Effector CD8-positive, alpha-beta T cell (primary cell): ENCODE measurements at regions not wholly inside any gene's neighbourhood (a gene's known extent, or its start where the extent isn't known, plus 50 kb on each side); places are given as distances from the start of the nearest gene placed in this dataset.

Experiments used
- DNase-seq: peaks from one replicate; lab custom pipeline; 2025; lab: John Stamatoyannopoulos, UW

DNA sequence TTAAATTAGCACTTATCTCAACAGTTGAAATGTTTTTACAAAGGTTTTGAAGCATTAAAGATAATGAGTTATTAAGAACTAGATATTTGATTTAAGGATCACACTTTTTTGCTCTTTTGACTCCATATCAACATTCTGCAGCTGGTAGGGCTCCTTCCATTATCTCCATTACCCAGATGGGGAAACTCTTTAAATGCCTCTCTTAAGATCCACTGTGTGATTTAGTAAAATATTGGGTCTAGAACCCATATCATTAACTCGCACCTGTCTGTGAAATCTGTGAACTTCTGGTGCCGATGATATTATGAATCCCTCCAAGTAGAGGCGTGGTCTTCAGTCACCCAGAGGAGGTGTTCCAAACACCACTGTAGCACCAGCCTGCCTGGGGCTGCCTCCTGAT, 466.2 kb downstream of the TSN start:
- DNase-seq: no peak

DNA sequence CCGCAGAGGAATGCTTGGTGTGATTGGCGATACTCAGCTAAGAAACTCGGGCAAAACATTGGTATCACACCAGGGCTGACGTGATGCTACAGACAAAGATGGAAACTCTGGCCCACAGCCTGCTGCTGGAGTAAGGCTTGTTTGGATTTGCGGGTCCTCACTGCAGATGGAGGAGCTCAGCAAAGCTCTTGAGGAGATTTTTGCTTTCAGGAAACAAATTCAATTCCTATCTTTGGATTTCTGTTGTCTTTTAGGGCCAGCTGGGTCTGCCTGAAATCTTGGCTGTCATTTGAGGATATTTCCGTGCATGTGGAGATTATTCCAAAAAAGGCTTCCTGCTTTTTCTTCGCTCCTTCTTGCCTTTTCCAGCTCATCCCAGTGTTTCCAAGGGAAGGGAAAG, 475.8 kb downstream of the TSN start:
- DNase-seq: no peak

DNA sequence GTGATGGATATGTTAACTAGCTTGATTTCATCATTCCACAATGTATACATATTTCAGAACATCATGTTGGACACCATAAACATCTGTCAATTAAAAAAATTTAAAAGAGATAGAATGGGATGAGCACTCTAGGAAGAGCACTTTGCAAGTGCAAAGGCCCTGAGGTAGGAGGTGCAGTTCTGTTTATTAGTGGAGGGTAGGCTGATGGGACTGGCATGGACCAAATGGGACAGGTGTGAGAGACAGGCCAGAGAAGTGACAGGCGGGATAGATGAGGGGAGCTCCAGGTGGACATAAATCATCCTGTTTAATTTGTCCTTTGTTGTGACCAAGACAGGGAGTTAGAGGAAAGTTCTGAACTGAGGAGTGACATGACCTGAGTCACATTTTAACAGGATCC, 477.9 kb downstream of the TSN start:
- no peak for DNase-seq

DNA sequence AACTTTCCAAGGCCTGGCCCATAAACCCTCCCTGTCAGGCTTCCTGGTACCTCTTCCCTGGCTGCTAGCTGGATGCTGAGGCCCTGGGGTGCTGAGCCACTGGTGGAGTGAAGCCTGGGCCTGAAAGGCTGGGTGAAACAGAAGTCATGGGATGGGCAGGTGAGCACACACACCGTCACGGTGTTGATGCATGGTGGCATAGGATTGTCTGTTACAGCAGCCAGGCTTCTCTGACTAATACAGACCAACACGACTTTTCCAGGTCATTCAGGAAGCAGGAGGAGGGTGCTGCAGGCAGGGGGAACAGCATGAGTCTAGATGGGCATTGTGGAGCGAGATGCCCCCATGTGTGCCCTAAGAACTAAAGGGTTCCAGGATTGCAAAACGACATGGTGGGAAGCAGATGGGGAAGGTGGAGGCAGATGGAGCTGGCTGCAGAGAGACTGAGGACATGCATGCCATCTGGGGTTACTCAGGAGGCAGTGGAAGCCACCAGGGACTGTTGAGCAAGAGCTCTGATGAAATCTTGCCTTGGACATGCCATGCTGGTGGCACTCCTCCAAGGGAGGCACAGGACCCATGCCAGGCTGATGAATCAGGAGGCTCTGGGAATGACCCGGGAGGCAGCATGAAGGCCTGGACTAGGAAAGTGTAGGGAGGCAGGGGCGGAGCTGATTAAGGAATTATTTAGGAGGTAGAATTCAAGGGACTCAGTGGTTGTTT, 480.9 kb downstream of the TSN start:
- no peak for DNase-seq

DNA sequence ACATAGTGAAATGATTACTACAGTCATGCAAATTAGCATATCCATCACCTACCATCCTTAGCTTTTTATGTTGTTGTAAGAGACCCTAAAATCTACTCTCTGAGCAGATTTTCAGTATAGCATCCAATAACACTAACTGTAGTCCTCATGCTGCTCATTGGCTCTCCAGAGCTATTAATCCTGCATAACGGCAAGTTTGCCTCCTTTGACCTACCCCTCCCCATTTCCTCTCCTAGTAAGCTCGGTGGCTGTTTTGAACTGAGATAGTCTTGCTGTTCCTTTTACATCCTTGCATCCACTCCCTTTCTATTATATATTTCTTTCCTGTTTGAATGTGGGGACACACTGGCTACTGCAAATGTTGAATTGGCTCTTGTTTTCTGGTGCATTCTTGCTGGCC, 481.5 kb downstream of the TSN start:
- no peak for DNase-seq

DNA sequence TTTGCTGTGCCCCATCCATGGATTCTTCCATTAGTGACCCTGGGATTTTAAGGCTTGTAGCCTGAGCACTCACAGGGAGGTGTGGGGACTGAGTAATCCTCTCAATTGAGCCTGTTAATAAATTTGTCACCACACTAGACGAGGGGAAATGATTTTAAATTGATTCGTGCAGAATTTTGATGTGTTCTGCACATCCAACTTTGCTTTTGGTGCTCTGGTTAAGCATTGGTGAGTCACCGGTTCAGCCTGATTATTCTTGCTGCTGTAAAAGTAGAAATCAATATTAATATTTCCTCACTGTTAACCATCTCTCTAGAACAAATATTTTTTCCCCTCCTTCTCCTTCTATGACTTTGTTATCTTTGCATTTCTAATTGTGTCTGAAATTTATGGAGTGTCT, 482.0 kb downstream of the TSN start:
- DNase-seq: no peak

DNA sequence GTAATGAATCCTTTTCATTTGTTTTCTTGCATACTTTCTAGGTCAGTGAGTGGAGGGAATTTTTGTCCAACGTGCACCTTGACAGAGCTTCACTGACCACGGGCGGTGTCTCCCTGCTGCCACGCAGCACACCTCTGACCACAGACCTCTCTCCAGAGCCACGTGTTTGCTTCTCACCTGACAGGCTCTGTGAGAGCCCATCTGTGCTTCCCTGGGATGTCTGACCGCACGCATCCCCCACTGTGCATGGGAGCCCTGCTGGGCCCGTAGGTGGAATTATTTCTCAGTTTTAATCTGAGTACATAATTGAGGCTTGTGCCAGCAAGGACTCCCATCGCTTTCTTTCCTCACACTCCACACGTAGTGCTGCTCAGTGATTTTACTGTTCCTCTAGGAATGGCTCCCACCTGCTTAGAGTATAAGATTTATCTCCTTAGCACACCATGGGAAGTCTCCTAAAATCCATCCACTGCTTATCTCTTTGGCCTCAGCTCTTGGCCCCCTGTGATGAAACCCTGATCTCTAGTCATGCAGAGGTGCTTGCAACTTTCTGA, 482.6 kb downstream of the TSN start:
- DNase-seq: no peak

DNA sequence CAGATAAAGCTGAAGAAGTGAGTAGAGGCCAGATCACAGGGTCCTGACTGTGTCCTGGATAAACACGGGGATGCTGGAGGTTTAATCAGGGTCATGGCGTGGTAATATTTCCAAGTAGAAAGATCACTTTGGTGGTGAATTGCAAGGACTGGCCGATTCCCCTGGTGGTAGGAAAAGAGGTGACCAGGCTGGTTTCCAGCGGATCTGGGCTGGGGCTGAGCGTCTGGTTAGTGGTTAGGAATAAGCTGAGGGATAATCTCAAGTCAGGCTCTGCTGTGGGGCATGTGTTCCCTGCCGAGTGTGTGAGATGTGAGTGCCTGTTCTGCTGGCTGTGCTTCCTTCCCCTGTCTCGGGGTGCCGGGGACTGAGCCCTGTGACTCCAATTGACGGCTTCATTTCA, 484.0 kb downstream of the TSN start:
- no peak for DNase-seq

DNA sequence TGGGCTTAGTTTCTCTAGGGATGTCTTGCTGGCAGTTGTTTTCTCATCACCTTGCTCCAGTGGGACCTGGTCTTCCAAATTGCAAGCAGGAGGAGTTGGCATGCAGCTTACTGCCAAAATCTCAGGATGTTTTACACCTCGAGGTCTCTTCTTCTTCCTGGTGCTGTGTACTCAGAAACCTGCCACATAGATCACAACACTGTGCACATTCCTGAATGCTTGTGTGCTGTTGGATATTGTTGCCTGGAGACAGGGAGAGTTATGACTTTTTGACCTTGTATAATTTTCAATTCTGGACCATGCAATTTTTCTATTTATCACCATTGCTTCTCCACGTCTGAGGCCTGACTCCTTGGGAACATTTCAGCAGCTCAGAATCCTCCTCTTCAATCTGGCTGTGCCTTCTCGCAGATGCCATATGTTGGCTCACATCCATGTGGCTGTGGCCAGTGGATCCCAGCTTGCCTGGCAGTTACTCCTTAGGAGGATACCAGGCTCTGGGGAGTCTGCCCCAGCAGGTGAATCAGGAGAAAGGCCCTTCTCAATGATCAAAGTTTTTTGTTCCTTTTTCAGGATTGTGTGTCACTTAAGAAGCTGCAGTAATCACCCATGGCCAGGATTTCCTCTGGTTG, 489.3 kb downstream of the TSN start:
- DNase-seq: no peak

DNA sequence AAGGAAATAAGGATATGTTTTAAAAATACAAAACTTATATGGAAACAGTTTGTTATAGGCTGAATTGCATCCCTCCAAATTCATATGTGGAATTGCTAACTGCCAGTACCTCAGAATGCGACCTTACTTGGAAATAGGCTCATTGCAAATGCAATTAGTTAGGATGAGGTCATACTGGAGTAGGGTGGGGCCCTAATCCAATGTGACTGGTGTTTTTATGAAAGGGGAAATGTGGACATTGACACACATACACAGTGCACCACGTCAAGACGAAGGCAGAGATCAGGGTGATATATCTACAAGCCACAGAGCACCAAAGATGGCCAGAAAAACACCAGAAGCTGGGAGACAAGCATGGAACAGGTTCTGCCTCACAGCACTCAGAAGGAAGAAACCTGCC, 494.2 kb downstream of the TSN start:
- no peak for DNase-seq

DNA sequence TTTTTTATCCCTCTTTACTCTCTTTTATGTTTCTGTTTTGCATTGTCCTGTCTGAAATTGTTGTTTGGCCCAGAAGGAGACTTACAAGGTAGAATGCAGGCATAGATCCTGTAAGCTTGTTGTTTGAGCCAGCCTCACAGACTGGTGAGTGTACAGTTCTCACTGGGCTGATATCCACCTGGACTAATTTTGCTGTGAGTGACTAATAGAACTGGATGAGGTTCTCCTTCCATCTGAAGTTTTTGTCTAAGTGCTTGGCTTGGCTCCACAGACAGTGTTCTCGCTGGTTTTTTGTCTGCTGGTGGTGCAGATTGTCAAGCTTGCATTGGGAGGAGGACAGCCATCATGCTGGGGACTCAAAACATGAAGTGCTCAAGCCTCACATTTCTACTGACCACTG, 495.7 kb downstream of the TSN start:
- DNase-seq: no peak

DNA sequence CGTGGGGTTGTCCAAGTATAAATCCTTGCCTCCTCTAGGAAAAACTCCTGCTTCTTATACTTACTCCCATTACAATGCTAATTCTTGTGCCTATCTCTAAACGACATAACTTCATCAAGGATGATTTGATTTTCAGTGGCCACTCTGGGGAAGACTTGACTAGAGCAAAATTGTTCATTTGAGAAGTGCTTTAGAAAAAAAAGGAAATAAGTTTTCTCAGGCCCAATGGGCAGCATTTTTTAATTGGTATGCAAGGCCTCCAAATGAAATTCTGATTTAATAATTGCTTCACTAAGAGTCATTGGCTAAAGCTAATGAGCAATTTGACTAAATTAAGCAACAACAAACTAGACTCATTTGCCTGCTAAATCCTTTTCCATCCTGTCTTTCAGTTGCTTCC, 496.1 kb downstream of the TSN start:
- DNase-seq: no peak

DNA sequence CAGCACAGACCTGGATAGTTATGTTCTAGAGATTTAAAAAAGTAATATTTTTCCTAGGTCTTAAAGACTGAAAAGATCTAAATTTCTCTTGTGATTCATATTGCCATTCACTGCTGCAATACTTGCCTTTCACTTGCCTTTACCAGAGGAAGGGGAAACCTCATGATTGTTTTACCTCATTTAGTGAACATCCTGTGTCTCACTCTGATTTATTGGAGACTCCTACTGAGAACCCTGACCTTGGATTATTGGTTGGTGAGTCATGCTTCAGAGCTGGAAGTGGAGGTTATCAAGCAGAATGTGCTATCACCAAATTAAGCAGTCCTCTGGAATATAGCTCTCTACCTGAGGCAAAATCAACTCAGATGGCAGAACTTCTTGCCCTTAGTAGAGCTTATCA, 500.5 kb downstream of the TSN start:
- no peak for DNase-seq

DNA sequence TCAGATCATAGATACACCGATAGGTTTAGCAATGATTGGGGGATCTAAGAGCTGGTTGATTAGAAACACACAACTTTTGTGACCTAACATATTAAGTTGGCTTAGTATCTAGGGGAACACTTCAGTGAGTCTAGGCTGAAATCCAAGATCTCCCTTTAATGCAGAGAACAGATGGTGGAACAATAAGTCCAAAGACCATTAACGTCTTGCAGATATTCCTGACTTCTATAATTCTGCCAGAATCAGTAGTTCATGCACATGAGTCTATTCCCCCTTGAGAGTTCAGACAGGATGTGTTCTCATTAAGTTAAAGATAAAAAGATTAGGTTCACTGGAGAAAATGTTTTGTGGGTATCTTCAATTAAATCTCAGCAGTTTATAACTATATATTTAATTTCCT, 506.5 kb downstream of the TSN start:
- no peak for DNase-seq

DNA sequence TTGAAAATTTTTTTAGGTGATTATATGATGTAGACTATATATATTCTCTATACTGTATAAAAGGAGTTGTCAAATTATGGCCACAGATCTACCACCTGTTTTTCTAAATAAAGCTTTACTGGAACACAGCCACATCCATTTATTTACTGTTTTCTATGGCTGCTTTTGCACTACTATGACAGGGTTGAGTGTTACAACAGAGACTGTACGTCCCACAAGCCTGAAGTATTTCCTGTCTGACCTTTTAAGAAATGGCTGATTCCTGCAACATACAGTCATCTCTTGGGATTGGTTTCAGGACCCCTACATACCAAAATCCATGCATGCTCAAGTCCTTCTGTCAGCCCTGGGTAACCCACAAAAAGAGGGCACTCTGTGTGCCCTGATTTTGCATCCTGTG, 508.3 kb downstream of the TSN start:
- DNase-seq: no peak

DNA sequence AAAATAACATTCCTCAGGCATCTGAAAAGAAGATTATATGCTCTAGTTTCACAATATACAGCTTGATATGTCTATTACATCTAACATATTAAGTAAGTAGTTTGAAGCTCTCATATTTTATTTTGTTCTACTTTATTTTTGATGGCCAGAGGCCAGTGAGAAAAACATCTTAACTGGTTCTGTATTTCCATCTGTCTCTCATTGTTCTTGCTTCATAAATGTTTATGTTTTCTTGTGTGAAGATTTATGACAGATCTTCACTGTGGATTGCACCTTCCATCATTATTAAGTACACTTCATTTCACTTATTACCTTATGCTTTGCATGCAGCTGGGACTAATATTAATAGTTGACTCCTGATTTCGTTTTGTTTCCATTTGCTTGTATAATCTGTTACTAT, 511.2 kb downstream of the TSN start:
- DNase-seq: no peak

DNA sequence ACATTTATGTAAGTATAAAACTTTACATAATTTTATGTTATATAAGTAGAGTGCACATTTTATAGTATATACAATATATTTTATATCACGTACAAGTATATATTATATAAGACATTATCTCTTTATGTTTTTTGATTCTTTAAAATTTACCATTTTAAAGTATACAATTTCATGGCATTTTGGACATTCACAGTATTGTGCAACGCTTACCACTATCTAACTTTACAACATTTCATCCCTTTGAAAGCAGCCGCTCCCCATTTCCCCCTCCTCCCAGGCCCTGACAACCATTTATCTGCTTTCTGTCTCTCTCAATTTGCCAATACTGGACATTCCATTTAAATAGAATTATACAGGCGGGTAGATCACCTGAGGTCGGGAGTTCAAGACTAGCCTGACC, 512.5 kb downstream of the TSN start:
- DNase-seq: no peak

DNA sequence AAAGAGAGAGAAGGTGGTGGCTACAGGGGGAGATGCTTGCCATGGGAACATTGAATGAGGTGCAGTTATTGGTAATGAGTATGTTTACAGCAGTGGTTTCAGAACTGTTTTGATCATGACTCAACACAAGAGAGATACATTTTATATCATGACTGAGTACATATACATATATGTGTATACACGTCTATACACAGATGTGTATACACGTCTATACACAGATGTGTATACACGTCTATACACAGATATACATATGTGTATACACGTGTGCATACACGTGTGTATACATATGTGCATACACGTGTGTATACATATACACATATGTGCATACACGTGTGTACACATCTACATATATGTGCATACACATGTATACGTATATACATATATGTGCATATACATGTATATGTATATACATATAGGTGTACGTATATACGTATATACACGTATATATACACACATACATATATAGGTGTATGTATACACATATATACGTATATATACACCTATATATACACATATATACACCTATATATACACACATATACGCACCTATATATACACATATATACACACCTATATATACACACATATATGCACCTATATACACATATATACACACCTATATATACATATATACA, 518.5 kb downstream of the TSN start:
- no peak for DNase-seq

DNA sequence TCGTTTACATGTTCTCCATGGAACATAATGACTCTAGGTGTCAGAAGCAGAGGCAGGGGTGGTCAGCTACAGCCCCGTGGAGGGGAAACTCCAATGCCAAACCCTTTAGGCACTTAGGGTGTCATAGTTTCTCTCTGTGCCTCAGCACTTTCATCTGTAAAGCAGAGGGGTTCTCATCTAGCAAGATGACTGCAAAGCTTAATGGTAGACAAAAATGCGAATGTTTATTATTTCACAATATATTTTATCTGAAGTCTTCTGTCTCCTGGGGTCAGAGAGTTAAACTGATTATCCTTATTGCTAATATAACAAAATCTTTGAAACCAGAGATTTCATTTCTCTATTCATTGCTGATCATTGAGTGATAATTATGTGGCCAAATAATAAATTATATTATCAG, 522.5 kb downstream of the TSN start:
- DNase-seq: no peak

DNA sequence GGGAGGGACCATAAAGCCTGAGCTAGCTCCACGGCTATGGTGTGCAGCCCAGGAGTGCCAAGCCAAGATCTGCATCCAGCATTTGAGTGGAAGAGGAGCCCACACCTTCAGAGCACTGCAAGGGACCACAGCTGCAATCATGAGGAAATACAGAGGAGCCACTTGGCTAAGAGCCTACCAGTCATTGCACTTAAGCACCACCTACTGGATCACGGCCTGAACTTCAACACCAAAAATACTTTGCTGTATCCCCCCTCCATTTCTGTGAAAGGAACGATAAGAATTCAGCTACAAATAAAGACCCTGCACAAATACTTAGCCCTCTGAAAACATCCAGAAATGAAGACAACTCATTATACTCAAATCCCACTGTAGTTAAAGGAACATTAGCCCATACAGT, 545.3 kb downstream of the TSN start:
- DNase-seq: no peak

DNA sequence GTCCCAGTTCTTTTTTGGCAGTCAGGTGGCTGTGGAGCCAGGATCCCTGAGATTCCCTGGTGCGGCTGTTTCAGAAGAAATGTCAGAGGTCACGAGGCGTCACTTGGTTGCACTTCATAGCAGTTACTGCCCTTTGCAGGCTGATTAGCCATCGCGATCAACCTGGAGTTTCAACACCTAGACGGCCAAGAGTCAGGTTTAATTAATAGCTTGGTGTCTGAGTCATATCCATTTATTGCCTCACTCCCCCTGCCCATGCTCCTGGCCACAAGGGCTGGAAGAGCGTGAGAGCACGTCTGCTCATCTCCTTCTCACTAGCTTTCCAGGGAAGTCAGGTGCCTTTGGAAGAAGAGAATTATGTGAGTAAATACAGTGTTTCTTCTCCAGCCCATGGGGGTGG, 552.3 kb downstream of the TSN start:
- no peak for DNase-seq

DNA sequence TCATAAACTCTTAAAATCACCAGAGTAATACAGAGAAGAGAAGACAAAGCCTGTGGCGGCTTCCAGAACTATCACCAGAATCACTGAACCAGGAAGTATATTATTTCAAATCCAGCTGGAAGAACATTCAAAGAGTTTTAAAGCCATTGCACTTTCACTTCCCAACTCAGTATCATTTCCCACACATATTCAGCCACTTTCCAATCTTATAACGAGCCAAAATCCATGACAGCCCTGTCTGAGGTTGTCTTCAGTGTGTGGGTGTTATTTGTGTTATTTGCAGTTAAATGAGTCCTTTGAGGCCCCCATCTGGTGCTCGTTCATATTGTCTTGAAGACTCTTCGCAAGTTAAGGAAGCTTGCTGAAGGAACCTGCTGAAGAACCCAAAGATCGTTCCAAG, 559.9 kb downstream of the TSN start:
- DNase-seq: no peak

DNA sequence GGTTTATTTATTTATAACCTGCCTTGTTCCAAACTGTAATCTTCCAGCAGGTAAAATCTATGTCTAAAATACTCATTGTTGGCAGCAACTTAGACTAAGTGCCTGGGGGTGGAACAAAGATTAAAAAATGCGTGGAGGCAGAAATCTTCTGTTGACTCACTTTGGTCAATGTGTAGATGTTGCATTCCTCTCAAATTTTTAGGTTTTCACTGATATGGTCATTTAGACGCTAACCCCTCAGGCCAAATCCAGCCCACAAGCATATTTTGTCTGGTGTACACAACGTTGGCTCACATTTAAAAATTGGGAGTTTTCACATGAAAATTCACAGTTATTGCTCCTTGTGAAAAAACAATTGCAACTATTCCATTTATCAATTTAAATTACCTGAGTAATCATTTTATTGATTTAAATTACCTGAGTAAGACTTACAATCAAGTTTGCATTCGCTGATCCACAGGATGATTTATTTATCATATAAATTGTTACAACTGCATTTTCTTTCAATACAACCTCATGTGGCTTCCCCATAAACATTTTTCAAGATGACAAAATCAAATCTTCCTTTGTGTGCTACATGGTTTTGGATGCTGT, 564.2 kb downstream of the TSN start:
- no peak for DNase-seq
